HEK293 (cell line): ENCODE measurements at regions not wholly inside any gene's neighbourhood (a gene's known extent, or its start where the extent isn't known, plus 50 kb on each side); places are given as distances from the start of the nearest gene placed in this dataset.

Experiments
- CTCF ChIA-PET: fragments of 350-600 bp; formaldehyde crosslinking; extraction: SDS; loops from one replicate; lab custom pipeline; 2021; ENCODE audit warnings: antibody characterized with exemption; lab: Yijun Ruan, JAX
- POLR2A ChIA-PET: fragments of 300-600 bp; formaldehyde crosslinking; extraction: SDS; loops from one replicate; lab custom pipeline; 2020; ENCODE audit warnings: antibody characterized with exemption, inconsistent platforms; lab: Yijun Ruan, JAX
- H3K27ac ChIP-seq: fragments of 200-500 bp; sonication (Bioruptor generic); 2 replicates; pipeline ENCODE4 v1.5.1; 2014; ENCODE audit warnings: low read depth, low read length, control low read depth, inconsistent platforms; ENCODE audit errors: extremely low read depth
- H3K36me3 ChIP-seq, 2 experiments: fragments of 200-500 bp in 1 of 2; sonication (Bioruptor generic) in 1 of 2; 1 replicate in 1 of 2; 2 replicates in 1 of 2; pipeline ENCODE4 v1.5.1; 2014 to 2017; ENCODE audit warnings: inconsistent platforms in 2 of 2, low read length in 2 of 2; ENCODE audit not compliant: control insufficient read depth in 2 of 2, insufficient read depth in 1 of 2
- H3K4me1 ChIP-seq: fragments of 200-500 bp; sonication (Bioruptor generic); 2 replicates; pipeline ENCODE4 v1.5.1; 2014; ENCODE audit warnings: mild to moderate bottlenecking, low read length, inconsistent platforms; ENCODE audit not compliant: control insufficient read depth, insufficient read depth
- H3K4me3 ChIP-seq: 2 replicates; pipeline ENCODE4 v1.5.1; 2011; ENCODE audit warnings: low read depth, mild to moderate bottlenecking, control low read depth, low read length, moderate library complexity
- H3K9me3 ChIP-seq: fragments of 200-500 bp; sonication (Bioruptor generic); 2 replicates; pipeline ENCODE4 v1.5.1; 2014; ENCODE audit warnings: low read depth, low read length, inconsistent platforms; ENCODE audit not compliant: control insufficient read depth, insufficient read depth
- EGR2 ChIP-seq: fragments of 450-650 bp; formaldehyde crosslinking; IDR thresholded peaks from 2 replicates; pipeline ENCODE4 v1.5.1; 2016; ENCODE audit warnings: low read depth, missing biosample characterization, missing genetic modification characterization
- MEIS1 ChIP-seq: sonication (generic); formaldehyde crosslinking; IDR thresholded peaks from 2 replicates; pipeline ENCODE4 v1.8.1; 2022; ENCODE audit warnings: missing genetic modification reagents, mild to moderate bottlenecking, borderline replicate concordance
- SP3 ChIP-seq: fragments of 450-650 bp; formaldehyde crosslinking; IDR thresholded peaks from 2 replicates; pipeline ENCODE4 v1.5.1; 2016; ENCODE audit warnings: missing biosample characterization, missing genetic modification characterization
- TCF7L2 ChIP-seq: IDR thresholded peaks from 2 replicates; pipeline ENCODE4 v1.6.1; 2011; ENCODE audit warnings: low read depth, mild to moderate bottlenecking, inconsistent platforms, low read length, moderate library complexity, borderline replicate concordance
- ZFHX2 ChIP-seq: fragments of 450-650 bp; formaldehyde crosslinking; conservative IDR thresholded peaks from 2 replicates; pipeline ENCODE4 v1.5.1; 2016; ENCODE audit warnings: missing biosample characterization, missing genetic modification characterization
- ZFP3 ChIP-seq: fragments of 450-650 bp; formaldehyde crosslinking; IDR thresholded peaks from 2 replicates; pipeline ENCODE4 v1.5.1; 2016; ENCODE audit warnings: low read depth, missing biosample characterization, missing genetic modification characterization
- ZIC2 ChIP-seq: fragments of 450-650 bp; formaldehyde crosslinking; IDR thresholded peaks from 2 replicates; pipeline ENCODE4 v1.5.1; 2016; ENCODE audit warnings: missing biosample characterization, missing genetic modification characterization
- ZNF114 ChIP-seq: fragments of 450-650 bp; formaldehyde crosslinking; IDR thresholded peaks from 2 replicates; pipeline ENCODE4 v1.5.0; 2017; ENCODE audit warnings: missing biosample characterization, missing genetic modification characterization
- ZNF140 ChIP-seq: fragments of 450-650 bp; formaldehyde crosslinking; IDR thresholded peaks from 2 replicates; pipeline ENCODE4 v1.5.1; 2016; ENCODE audit warnings: missing biosample characterization, missing genetic modification characterization
- ZNF148 ChIP-seq: fragments of 450-650 bp; formaldehyde crosslinking; IDR thresholded peaks from 2 replicates; pipeline ENCODE4 v1.5.0; 2017; ENCODE audit warnings: missing biosample characterization, missing genetic modification characterization, borderline replicate concordance
- ZNF311 ChIP-seq: fragments of 450-650 bp; formaldehyde crosslinking; IDR thresholded peaks from 2 replicates; pipeline ENCODE4 v1.5.1; 2017; ENCODE audit warnings: missing biosample characterization, missing genetic modification characterization, borderline replicate concordance
- ZNF324 ChIP-seq: fragments of 450-650 bp; formaldehyde crosslinking; IDR thresholded peaks from 2 replicates; pipeline ENCODE4 v1.5.1; 2016; ENCODE audit warnings: missing biosample characterization, missing genetic modification characterization
- ZNF335 ChIP-seq: fragments of 450-650 bp; formaldehyde crosslinking; conservative IDR thresholded peaks from 2 replicates; pipeline ENCODE4 v1.5.1; 2016; ENCODE audit warnings: missing biosample characterization, missing genetic modification characterization
- ZNF350 ChIP-seq: fragments of 450-650 bp; formaldehyde crosslinking; IDR thresholded peaks from 2 replicates; pipeline ENCODE4 v1.5.0; 2017; ENCODE audit warnings: missing biosample characterization, mild to moderate bottlenecking, missing genetic modification characterization
- ZNF416 ChIP-seq: fragments of 450-650 bp; formaldehyde crosslinking; IDR thresholded peaks from 2 replicates; pipeline ENCODE4 v1.5.1; 2016; ENCODE audit warnings: missing biosample characterization, missing genetic modification characterization
- ZNF510 ChIP-seq: fragments of 450-650 bp; formaldehyde crosslinking; IDR thresholded peaks from 2 replicates; pipeline ENCODE4 v1.5.1; 2018; ENCODE audit warnings: mild to moderate bottlenecking, missing genetic modification characterization, missing biosample characterization; ENCODE audit not compliant: insufficient replicate concordance
- ZNF544 ChIP-seq: fragments of 450-650 bp; formaldehyde crosslinking; IDR thresholded peaks from 2 replicates; pipeline ENCODE4 v1.5.0; 2017; ENCODE audit warnings: missing biosample characterization, missing genetic modification characterization
- ZNF571 ChIP-seq: fragments of 450-650 bp; formaldehyde crosslinking; IDR thresholded peaks from 2 replicates; pipeline ENCODE4 v1.5.0; 2017; ENCODE audit warnings: missing biosample characterization, missing genetic modification characterization
- ZNF658 ChIP-seq: fragments of 450-650 bp; formaldehyde crosslinking; IDR thresholded peaks from 2 replicates; pipeline ENCODE4; 2016; ENCODE audit warnings: missing biosample characterization, missing genetic modification characterization
- ZNF664 ChIP-seq: fragments of 450-650 bp; formaldehyde crosslinking; IDR thresholded peaks from 2 replicates; pipeline ENCODE4 v1.5.1; 2016; ENCODE audit warnings: missing biosample characterization, missing genetic modification characterization
- ZNF837 ChIP-seq: fragments of 450-650 bp; formaldehyde crosslinking; IDR thresholded peaks from 2 replicates; pipeline ENCODE4 v1.5.1; 2016; ENCODE audit warnings: missing biosample characterization, missing genetic modification characterization
- ZSCAN4 ChIP-seq: fragments of 450-650 bp; formaldehyde crosslinking; IDR thresholded peaks from 2 replicates; pipeline ENCODE4 v1.5.1; 2017; ENCODE audit warnings: missing biosample characterization, missing genetic modification characterization

- no peak overlapping the region for H3K4me3 ChIP-seq
- H3K9me3 ChIP-seq, result no peaks in the 10 kb centered on the region
- H3K36me3 ChIP-seq, result no peaks in the 10 kb centered on the region
- no peak overlapping the region for H3K27ac ChIP-seq
- TF ChIP-seq ZNF544 (tag by site-specific recombination), result no peak
- TF ChIP-seq EGR2 (tag by site-specific recombination), result peak; percentile 69
- peak; percentile 68 for TF ChIP-seq ZFHX2 (tag by site-specific recombination)
- ChIA-PET POLR2A (interaction anchor here (0.7 kb wide), 1 partner anchor 360 kb away, joined by 3 read pairs; no protein-coding TSS in a partner anchor), CTCF (no interaction called here)
- no peaks in the 10 kb centered on the region for H3K4me1 ChIP-seq
Observed at GRCh38 chr17:14559264-14560119, 258.6 kb downstream of the HS3ST3B1 start.

GRCh38 chr17:14557480-14557879 lies 256.6 kb downstream of the HS3ST3B1 start:
- H3K9me3 ChIP-seq, result no peaks in the 10 kb centered on the region
- TF ChIP-seq SP3 (tag by site-specific recombination) (no peak), ZNF510 (tag by site-specific recombination) (no peak), ZNF140 (tag by site-specific recombination) (no peak), ZFP3 (tag by site-specific recombination) (no peak), ZNF311 (tag by site-specific recombination) (no peak), ZNF148 (no peak), ZSCAN4 (no peak), ZNF350 (no peak), ZNF837 (no peak), ZNF571 (no peak), MEIS1 (CRISPR knock-in tag) (no peak), ZIC2 (tag by site-specific recombination) (no peak), ZNF664 (tag by site-specific recombination) (no peak), TCF7L2 (no peak), ZNF335 (tag by site-specific recombination) (no peak), ZNF658 (tag by site-specific recombination) (no peak), ZNF114 (no peak), ZNF324 (tag by site-specific recombination) (no peak), ZNF416 (tag by site-specific recombination) (no peak)
- ChIA-PET CTCF (interaction anchor here (0.6 kb wide), 1 partner anchor 205 kb away, joined by 3 read pairs; no protein-coding TSS in a partner anchor), POLR2A (no interaction called here)
- no peaks in the 10 kb centered on the region for H3K36me3 ChIP-seq
- H3K4me3 ChIP-seq, result no peak overlapping the region
- H3K27ac ChIP-seq, result no peak overlapping the region
- H3K4me1 ChIP-seq, result no peaks in the 10 kb centered on the region
